ENCODE measurements at regions not wholly inside any gene's neighbourhood (a gene's known extent, or its start where the extent isn't known, plus 50 kb on each side); places are given as distances from the start of the nearest gene placed in this dataset.
A peak's percentile ranks its signal among the peaks of the same experiment; 100 is the strongest.

DNA sequence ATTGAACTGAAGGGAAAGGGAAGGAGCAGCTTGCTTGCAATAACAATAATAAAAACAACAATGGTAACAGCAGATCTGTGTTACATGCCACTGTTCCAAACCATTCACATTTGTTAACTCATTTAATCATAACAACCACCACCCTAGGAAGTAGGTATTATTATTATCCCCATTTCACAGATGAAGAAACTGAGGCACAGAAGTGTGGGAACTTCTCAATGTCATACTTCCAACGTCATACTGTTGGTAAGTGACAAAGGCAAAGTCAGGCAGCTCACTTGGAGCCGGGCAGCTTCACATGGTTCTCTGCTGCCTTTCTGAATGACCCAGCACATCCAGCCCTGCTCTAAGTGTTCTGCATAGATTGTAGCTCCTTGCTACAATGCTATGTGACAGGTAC lies 72.6 kb downstream of the FOXD1 start:
- ATAC-seq = no peak
- TF ChIP-seq RARB (CRISPR knock-in tag; IDR thresholded peaks at IDR 0.05) (no peak), ISL1 (CRISPR knock-in tag; IDR thresholded peaks at IDR 0.05) (no peak), ZNF8 (CRISPR knock-in tag; IDR thresholded peaks at IDR 0.05) (no peak), SNAI2 (CRISPR knock-in tag; IDR thresholded peaks at IDR 0.05) (no peak), CSDC2 (CRISPR knock-in tag; IDR thresholded peaks at IDR 0.05) (no peak)

DNA sequence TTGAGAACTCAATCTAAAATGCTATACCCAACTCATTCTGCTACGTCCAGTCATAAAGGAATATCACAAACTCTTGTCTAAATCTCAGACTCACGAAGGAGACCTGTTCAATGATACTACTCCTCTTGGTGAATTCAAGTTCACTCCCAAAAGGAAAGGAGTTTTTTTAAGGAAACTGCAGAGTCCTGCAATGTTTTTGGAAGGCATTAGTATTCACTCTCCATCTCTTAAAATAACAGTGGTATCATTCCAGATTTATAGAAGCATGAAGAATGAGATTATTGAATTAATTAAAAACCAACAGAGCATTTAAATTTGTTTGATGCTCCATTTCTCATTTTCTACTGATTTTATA lies 73.4 kb downstream of the FOXD1 start:
- peak; percentile 0; the same call in 1 of the 3 replicates for ATAC-seq
- TF ChIP-seq ZFP3 (CRISPR knock-in tag; IDR thresholded peaks at IDR 0.05) (no peak), ZNF70 (CRISPR knock-in tag; IDR thresholded peaks at IDR 0.05) (no peak), ZNF8 (CRISPR knock-in tag; IDR thresholded peaks at IDR 0.05) (no peak), SNAI2 (CRISPR knock-in tag; IDR thresholded peaks at IDR 0.05) (no peak), OSR1 (CRISPR knock-in tag; IDR thresholded peaks at IDR 0.05) (no peak), CSDC2 (CRISPR knock-in tag; IDR thresholded peaks at IDR 0.05) (no peak)

- peak; percentile 94 for TF ChIP-seq TOX (CRISPR knock-in tag; IDR thresholded peaks at IDR 0.05; ENCODE audit: borderline replicate concordance)
- TF ChIP-seq ZNF8 (CRISPR knock-in tag; IDR thresholded peaks at IDR 0.05) = no peak
- peak; percentile 96 for TF ChIP-seq ZC3H10 (CRISPR knock-in tag; IDR thresholded peaks at IDR 0.05)
- peak; percentile 40 for ATAC-seq
These were observed 73.9 kb downstream of the FOXD1 start for GRCh38 chr5:73374520-73375190.

- no peak for TF ChIP-seq TCF4 (CRISPR knock-in tag; IDR thresholded peaks at IDR 0.05; ENCODE audit: borderline replicate concordance)
- peak; percentile 21; the same call in 1 of the 2 replicates for TF ChIP-seq TOX (CRISPR knock-in tag; IDR thresholded peaks at IDR 0.05; ENCODE audit: borderline replicate concordance)
- peak; percentile 41 for ATAC-seq
These were observed 74.6 kb downstream of the FOXD1 start for GRCh38 chr5:73373814-73374510.

DNA sequence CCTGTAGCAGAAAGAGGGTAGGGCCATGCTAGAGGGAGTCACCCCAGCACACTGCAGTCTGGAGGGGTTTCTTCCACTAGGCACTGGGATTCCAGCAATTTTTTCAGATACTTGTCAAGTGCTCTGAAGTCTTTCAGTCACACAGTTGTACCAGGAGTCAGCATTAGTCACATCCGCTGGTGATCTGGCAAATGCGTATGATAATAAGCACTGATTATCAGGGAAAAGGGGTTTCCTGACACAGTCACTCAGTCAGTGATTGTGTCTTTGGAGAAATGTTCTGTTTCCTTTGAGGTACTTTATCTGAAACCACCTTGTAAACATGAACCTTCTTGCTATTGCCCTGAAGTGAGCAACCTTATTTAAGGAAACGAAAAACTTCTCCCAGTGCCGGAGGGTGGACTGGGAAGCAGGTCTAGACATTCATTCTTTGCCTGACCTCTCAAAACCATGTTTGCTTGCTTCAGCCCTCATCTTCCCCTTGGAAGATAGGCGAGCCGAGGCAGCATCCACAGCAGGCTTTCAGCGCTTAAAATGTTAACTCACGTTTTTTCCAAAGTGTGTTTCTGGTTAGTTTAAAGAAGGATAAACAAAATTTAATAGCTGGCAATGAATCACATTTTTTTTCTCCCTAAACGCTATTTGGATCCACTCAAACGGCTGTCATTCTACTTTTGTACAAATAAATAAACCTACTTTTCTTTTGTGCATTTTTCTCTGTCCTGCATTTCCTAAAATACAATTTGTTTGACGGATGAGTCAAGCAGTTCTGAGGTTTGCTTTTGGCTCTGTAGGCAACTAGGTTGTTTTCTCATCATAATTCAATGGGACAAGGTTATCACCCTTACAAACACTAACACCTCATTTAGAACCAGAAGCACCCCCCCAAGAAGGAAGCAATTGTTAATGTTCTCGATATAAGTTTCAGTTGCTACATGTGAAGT lies 77.7 kb downstream of the FOXD1 start:
- peak; percentile 64 for ATAC-seq

More for the DNA sequence above, 77.7 kb downstream of the FOXD1 start:
- TF ChIP-seq ZFP30 (CRISPR knock-in tag; IDR thresholded peaks at IDR 0.05) (no peak), OSR1 (CRISPR knock-in tag; IDR thresholded peaks at IDR 0.05) (no peak), ARNTL (CRISPR knock-in tag; IDR thresholded peaks at IDR 0.05; ENCODE audit: borderline replicate concordance, low read depth) (no peak), BACH2 (CRISPR knock-in tag; IDR thresholded peaks at IDR 0.05; ENCODE audit: borderline replicate concordance) (no peak), TCF4 (CRISPR knock-in tag; IDR thresholded peaks at IDR 0.05; ENCODE audit: borderline replicate concordance) (no peak), TOX (CRISPR knock-in tag; IDR thresholded peaks at IDR 0.05; ENCODE audit: borderline replicate concordance) (no peak), CSDC2 (CRISPR knock-in tag; IDR thresholded peaks at IDR 0.05) (no peak), TSHZ2 (CRISPR knock-in tag; IDR thresholded peaks at IDR 0.05) (no peak), ZNF70 (CRISPR knock-in tag; IDR thresholded peaks at IDR 0.05) (no peak), ISL1 (CRISPR knock-in tag; IDR thresholded peaks at IDR 0.05) (no peak), POU6F1 (CRISPR knock-in tag; IDR thresholded peaks at IDR 0.05; ENCODE audit: borderline replicate concordance, low read depth) (no peak), ZC3H10 (CRISPR knock-in tag; IDR thresholded peaks at IDR 0.05) (no peak), PPARA (CRISPR knock-in tag; IDR thresholded peaks at IDR 0.05; ENCODE audit: borderline replicate concordance) (no peak), ZNF565 (CRISPR knock-in tag; conservative IDR thresholded peaks at IDR 0.05; ENCODE audit: low read depth) (no peak), RARB (CRISPR knock-in tag; IDR thresholded peaks at IDR 0.05) (no peak), ESRRG (CRISPR knock-in tag; IDR thresholded peaks at IDR 0.05) (no peak), GLIS3 (CRISPR knock-in tag; IDR thresholded peaks at IDR 0.05) (no peak), CREB5 (CRISPR knock-in tag; IDR thresholded peaks at IDR 0.05; ENCODE audit: low read depth) (no peak)
- TF ChIP-seq, protein P1, sequence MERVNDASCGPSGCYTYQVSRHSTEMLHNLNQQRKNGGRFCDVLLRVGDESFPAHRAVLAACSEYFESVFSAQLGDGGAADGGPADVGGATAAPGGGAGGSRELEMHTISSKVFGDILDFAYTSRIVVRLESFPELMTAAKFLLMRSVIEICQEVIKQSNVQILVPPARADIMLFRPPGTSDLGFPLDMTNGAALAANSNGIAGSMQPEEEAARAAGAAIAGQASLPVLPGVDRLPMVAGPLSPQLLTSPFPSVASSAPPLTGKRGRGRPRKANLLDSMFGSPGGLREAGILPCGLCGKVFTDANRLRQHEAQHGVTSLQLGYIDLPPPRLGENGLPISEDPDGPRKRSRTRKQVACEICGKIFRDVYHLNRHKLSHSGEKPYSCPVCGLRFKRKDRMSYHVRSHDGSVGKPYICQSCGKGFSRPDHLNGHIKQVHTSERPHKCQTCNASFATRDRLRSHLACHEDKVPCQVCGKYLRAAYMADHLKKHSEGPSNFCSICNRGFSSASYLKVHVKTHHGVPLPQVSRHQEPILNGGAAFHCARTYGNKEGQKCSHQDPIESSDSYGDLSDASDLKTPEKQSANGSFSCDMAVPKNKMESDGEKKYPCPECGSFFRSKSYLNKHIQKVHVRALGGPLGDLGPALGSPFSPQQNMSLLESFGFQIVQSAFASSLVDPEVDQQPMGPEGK (CRISPR knock-in tag; IDR thresholded peaks at IDR 0.05; ENCODE audit: borderline replicate concordance) = no peak
- TF ChIP-seq, protein P2, sequence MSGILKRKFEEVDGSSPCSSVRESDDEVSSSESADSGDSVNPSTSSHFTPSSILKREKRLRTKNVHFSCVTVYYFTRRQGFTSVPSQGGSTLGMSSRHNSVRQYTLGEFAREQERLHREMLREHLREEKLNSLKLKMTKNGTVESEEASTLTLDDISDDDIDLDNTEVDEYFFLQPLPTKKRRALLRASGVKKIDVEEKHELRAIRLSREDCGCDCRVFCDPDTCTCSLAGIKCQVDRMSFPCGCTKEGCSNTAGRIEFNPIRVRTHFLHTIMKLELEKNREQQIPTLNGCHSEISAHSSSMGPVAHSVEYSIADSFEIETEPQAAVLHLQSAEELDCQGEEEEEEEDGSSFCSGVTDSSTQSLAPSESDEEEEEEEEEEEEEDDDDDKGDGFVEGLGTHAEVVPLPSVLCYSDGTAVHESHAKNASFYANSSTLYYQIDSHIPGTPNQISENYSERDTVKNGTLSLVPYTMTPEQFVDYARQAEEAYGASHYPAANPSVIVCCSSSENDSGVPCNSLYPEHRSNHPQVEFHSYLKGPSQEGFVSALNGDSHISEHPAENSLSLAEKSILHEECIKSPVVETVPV (CRISPR knock-in tag; IDR thresholded peaks at IDR 0.05) = no peak
